Kidney capillary endothelial cell (primary cell): ENCODE measurements at regions not wholly inside any gene's neighbourhood (a gene's known extent, or its start where the extent isn't known, plus 50 kb on each side); places are given as distances from the start of the nearest gene placed in this dataset.
"Not testable (repeated sequence)": the region's sequence is repeated elsewhere in the genome, so short reads cannot be mapped to it uniquely, and the experiment has no call there.

Experiments used
- DNase-seq: peaks from one replicate; pipeline ENCODE4 v3.0.0-alpha.2; 2018; ENCODE audit warnings: low spot score

DNA sequence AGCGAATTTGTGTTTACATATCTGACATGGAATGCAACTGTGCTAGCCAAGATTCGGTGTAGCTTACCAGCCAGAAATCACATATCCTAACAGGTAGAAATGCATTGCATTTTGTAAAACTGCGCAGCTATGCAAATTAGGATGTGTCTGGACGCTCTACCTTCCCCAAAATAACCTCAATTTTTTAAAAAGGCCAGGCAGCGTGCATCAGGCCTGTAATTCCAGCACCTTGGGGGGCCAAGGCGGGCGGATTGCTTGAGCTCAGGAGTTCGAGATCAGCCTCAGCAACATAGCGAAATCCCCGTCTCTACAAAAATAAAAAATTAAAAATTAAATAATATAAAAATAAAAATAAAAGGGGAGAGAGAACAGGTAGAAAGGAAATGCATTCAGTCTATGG, 305.0 kb downstream of the TYW1 start:
- DNase-seq: no peak

DNA sequence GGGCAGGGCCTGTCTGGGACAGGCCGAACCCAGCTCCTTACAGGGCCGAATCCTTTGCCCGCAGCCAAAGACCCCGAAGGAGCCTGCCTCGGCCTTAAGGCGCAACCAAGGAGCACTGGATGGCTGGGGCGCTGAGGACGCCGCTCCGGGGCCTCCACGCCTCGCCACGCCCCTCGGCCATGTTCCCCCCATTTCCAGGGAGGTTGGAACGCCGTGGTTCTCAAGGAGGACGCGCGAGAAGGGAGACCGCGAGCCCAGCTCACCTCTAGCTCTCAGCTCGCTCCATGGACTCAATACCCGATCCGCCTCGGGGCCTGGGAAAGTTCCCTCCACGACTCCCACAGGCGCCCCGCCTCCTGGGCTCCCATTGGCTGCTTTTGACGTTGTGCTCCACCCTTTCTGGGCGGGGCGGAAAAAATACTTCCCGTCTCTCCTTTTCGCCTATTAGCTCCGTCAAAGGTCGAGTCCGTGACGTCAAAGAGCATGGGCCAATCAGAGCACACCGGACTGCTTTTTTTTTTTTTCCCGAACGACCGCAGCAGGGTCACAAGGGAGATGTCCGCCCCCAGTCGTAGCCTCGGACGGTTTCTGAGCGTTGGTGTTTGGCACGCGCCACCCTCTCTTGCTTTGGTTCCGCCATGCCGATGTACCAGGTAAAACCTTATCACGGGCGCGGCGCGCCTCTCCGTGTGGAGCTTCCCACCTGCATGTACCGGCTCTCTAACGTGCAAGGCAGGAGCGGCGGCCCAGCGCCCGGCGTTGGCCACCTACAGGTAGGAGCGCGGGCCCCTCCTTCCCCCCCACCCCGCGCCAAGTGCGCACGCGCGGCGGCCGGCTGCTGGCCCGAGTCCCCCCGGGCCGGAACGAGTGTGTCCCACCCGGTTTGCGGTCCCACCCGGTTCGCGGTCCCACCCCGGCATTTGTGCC, 305.7 kb downstream of the TYW1 start:
- peak; percentile 95 for DNase-seq

DNA sequence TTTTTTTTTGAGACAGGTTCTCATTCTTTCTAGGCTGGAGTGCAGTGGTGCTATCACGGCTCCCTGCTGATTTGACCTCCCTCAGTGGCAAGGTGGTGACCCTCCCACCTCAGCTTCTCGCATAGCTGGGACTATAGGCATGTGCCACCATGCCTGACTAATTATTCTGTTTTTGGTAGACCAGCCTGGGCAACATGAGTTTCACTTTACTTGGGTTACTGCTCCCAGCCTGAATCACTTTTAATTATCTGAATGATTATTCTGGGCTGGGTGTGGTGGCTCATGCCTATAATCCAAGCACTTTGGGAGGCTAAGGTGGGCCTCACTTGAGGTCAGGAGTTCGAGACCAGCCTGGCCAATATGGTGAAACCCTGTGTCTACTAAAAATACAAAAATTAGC, 308.2 kb downstream of the TYW1 start:
- DNase-seq: not testable (repeated sequence)

DNA sequence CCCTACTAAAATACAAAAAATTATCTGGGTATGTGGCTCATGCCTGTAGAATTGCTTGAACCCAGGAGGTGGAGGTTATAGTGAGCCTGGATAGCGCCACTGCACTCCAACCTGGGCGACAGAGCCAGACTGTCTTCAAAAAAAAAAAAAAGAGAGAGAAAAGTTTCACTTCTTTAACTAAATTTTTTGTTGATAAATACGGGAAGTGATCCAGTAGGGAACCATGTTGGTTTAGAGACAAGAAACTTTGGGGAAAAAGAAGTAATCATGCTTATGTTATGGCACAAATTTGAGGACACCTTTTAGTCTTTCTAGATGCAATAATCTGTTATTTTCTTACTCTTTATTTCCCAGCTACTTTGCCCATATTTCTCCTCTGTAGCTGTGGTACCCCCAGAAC, 309.7 kb downstream of the TYW1 start:
- DNase-seq: no peak

DNA sequence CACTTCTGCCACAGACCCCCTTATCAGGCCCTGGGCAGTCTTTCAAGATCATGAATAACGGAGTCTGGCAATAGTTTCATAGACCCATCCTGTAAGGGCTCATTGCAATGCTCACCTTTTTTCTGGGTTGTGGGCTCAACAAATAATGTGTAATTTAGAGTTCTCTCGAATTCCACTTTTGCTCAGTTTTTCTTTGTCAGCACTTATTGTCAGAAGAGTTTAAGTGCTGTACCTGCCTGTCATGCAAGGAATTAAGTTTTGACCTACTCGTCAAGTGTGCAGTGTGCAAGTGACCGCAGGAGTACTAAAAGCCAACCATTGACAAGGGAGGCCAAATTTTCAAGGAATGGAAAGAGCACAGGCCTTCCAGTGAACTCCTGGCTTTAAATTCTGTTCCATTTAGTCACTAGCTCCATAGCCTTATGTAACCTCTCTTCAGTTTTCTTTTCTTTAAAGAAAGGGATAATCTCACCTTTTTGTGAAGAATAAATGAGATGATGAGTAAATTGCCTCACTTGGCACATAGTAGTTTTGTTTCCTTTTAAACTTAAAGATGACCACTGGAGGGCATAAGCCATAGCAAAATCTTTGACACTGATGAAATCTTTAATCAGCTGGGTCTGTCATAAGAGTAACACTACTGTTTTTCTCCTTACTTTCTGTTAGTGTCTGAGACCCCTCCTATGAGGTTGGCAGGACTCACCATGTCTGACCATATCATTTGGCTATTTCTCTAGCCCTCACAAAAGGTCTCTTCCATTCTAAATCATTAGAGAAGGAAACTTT, 313.3 kb downstream of the TYW1 start:
- DNase-seq: no peak

DNA sequence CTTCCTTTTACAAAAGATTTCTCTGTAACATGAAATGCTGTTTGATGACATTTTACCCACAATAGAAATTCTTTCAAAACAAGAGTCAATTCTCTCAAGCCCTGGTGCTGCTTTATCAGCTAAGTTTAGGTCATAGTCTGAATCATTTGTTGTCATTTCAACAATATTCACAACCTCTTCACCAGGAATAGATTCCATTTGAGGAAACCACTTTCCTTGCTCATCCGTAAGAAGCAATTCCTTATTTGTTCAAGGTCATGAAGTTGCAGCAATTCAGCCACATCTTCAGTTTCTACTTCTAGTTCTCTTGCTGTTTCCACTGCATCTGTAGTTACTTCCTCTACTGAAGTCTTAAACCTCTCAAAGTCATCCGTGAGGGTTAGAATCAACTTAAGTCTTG, 315.3 kb downstream of the TYW1 start:
- no peak for DNase-seq

DNA sequence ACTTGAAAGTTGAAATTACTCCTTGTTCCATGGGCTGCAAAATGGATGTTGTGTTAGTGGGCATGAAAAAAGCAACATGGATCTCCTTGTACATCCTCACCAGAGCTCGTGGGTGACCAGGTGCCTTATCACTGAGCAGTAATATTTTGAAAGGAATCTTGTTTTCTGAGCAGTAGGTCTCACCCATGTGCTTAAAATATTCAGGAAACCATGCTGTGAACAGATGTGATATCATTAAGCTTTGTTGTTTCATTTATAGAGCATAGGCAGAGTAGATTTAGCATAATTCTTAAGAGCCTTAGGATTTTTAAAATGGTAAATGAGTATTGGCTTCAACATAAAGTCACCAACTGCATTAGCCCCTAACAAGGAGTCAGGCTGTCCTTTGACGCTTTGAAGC, 316.6 kb downstream of the TYW1 start:
- no peak for DNase-seq

DNA sequence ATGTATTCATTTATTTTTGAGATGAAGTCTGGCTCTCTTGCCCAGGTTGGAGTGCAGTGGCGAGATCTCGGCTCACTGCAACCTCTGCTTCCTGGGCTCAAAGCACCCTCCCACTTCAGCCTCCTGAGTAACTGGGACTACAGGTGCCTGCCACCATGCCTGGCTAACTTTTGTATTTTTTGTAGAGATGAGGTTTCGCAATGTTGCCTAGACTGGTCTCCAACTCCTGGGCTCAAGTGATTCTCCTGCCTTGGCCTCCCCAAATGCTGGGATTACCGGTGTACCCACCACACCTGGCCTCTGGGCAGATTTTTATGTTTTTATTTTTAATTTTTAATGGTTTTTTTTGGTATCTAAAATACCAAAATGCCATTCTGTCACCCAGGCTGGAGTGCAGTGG, 320.3 kb downstream of the TYW1 start:
- DNase-seq: not testable (repeated sequence)

DNA sequence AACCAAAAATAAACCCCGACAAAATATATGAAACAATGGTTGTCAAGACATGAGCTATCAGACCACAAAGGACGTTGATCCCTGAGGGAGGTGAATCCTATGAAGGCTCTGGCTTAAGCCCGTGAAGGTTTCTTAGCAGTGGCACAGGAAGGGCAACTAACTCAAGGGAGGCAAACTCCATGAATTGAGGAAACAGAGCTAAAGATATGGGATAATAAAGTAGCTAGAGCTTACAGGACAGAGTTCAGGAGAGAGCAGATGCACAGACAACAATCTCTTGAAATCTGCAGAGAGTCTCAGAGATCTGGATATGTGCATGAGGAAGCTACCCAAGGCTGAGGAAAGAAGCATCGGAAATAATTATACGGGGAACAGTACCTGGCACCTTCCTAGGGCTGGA, 331.6 kb downstream of the TYW1 start:
- DNase-seq: not testable (repeated sequence)

DNA sequence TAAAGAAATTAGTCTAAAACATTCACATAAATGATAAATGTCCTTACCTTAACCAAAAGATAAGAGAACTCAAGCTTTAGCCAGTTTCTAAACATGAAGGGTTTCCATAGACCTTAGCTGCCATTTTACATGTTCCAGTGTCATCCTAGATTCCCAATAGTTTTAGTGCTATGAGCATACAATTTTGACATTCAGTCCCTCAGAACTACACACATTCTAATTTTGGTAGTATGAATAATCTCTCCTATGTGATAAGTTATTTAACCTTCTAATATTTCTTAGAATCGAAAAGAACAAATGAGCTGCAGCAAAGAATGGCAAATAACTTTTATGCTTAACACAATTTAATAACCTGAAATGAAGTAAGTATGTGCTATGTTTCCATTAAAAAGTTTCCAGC, 338.5 kb downstream of the TYW1 start:
- not testable (repeated sequence) for DNase-seq

DNA sequence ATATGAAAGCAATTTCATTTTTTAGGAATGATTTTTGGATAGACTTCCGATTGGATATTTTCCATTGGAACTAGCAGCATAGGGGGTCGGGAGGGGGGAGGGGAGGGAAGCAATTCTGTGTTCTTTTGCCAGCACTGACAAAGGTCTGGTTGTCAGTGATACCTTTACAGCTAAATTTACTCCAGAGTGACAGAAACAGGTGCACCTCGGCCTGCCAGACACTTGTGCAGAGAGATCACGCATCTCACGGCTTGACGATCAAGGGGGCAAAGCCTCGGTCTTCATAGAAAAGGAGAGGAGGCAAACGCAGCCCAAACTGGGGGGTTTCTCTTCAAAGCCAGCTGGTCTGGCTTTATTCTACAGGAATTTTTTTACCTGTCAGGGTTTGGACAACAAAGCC, 339.0 kb downstream of the TYW1 start:
- not testable (repeated sequence) for DNase-seq

DNA sequence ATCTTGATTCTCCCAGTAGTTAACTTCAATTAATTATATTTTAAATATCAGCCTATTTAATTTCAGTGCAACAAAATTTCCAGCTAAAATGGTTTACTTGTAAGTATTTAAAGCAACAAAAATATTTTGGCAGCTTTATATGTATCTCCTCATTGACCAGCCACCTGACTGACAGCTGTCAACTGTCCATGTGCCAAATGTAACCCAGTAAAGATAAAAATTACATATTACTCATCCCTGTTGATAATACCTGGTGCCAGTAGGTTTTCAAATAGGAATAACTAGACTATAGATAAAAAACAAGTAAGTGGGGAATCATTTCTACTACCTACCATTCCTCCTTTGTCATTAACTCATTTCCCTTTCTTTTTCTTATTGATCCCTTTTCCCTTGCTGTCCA, 341.9 kb downstream of the TYW1 start:
- DNase-seq: not testable (repeated sequence)

DNA sequence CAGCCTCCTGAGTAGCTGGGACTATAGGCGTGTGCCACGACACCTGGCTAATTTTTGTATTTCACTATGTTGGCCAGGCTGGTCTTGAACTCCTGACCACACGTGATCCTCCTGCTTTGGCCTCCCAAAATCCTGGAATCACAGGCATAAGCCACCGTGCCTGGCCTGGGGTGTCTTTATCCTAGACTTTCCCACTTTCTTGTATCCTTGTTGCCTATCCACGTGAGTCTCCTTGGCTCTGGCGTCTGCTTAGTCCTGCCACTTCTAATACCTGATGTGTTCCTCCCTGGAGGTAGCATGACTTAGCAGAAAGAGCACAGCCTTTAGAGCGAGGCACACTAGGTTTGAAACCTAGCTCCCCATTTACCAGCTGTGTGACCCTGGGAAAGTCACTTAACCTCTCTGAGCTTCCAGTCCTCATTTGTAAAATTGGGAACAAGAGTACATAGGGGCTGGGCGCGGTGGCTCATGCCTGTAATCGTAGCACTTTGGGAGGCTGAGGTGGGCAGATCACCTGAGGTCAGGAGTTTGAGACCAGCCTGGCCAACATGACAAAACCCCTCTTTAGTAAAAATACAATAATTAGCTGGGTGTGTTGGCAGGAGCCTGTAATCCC, 344.6 kb downstream of the TYW1 start:
- DNase-seq: no peak

DNA sequence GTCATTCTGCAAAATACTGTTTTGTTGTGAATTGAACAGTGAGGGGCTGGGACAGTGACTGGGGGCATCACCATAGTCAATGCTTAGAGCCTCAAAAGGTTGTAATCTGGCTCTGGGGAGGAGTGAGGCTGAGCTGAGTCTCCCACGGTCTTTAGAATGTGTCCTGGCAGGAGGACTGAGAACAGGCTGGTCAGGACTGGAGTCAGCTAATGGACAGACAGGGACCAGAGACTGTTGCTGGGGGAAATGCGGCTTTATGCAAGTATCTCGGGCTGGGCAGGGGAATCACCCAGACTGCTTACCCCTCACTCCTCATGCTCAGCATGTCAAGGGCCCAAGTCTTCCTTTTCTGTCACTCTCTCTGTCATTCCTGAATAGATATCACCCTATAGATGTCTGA, 346.5 kb downstream of the TYW1 start:
- DNase-seq: no peak

DNA sequence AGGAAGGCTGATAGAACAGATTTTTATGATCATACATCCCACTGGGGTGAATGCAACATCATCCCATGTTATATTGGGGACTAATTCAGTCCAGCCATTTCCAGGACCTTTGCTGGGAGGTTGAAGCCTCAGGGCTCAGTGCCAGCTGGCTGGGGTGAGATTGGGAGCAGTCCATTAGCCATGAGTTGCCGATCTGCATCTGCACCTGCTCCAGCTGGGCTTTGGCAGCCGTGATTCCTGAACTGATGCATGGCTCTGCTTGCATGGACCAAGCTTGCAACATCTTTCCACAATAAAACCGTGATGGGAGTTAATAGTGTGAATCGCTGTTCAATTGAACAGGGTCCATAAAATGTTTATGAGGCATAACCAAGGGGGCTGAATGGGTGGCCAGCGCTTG, 346.9 kb downstream of the TYW1 start:
- no peak for DNase-seq

DNA sequence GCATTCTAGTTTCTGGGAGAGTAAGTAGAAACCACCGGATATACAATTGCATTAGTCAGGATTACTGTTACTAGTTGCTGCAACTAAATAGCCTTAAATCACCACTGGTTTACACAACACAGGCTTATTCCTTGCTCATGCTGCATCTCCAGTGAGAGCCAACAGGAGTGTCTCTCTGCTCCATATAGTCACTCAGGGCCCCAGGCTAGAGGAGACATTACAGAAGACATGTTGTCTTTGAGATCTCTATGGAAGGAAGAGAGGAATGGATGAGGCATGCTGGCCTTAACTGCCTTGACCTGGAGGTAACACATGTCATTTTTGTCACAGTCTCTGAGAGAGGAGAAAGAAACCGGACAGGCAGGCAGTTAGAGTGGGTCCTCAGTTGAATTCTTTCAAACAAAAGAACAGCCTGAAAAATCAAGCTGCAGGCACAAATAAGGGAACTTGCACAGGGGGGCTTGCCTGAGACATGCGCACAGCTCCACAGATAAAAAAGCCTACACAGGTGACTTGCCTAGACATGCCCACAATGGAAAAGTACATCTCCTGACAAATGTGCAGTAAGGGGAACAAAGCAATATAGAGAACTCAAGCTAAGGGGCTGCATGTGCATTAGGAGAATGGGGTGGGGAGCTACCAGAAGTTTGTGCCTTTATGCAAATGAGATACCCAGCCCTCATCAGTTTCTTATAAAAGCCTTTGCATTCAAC, 348.0 kb downstream of the TYW1 start:
- DNase-seq: no peak

DNA sequence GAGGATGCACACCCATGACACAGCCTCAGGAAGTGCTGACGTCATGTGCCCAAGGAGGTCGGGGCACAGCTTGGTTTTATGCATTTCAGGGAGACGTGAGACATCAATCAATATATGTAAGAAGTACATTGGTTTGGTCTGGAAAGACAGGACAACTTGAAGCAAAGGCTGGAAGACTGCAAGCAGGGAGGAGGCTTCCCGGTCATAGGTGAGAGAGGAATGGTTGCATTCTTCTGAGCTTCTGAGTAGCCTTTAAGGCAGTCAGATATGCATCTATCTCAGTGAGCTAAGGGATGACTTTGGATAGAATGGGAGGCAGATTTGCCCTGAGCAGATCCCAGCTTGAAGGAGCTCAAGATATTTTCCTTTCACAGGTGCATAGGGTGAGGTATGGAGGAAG, 349.5 kb downstream of the TYW1 start:
- no peak for DNase-seq

DNA sequence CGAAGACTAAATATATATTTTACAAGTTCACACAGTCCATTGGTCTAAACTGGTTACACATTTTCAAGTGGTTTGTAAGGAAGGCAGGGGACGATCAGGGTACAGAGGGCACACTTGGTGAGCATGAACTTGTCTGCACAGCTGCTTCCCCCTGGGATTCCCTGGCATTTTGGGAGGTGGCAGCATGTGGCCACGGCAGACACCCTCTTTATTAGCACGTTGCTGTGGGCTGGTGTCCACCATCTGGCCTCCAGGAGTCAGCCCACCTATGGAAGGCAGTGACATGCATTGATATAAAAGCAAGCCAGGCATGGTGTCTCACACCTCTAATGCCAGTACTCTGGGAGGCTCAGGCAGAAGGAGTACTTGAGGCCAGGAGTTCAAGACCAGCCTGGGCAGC, 350.2 kb downstream of the TYW1 start:
- DNase-seq: no peak

DNA sequence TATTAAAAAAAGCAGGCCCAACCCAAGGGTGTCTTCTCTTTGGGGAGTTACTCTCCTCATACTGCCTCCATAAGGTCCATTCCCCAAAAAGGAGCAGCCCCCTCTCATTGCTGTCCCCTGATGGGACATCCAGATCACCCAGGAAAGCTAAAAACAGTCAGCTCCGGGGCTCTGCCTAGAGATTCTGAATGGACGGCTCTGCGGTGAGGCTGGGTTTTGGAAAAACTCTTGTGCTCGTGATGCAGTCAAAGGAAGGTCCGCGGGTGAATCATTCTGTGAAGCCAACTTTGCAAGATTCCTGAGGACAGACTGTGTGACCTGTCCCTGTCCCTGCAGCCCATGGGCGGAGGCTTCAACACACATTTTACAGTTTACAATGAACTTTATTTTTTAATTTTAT, 351.5 kb downstream of the TYW1 start:
- no peak for DNase-seq

DNA sequence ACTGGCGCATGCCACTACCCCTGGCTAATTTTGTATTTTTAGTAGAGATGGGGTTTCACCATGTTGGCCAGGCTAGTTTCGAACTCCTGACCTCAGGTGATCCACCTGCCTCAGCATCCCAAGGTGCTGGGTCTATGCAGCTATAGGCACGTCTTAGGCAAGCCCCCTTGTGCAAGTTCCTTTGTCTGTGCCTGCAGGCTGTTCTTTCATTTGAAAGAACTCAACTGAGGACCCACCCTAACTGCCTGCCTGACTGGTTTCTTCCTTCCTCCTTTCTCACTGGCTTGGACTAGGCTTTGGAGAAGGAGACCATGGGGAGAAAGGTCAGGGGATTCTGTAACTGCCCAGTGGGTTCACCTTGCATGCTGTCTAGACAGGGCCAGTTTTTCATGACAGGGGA, 361.0 kb downstream of the TYW1 start:
- DNase-seq: not testable (repeated sequence)

DNA sequence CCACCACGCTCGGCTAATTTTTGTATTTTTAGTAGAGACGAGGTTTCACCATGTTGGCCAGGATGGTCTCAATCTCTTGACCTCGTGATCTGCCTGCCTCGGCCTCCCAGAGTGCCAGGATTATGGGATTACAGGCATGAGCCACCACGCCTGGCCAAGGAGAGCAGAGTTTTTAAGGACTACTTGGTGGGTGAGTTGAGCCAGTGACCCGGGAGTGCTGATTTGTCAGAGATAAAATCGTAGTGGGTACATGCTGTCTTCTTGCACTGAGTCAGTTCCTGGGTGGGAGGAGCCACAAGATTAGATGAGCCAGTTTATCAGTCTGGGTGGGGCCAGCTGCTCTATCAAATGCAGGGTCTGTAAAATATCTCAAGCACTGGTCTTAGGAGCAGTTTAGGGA, 361.7 kb downstream of the TYW1 start:
- DNase-seq: not testable (repeated sequence)

DNA sequence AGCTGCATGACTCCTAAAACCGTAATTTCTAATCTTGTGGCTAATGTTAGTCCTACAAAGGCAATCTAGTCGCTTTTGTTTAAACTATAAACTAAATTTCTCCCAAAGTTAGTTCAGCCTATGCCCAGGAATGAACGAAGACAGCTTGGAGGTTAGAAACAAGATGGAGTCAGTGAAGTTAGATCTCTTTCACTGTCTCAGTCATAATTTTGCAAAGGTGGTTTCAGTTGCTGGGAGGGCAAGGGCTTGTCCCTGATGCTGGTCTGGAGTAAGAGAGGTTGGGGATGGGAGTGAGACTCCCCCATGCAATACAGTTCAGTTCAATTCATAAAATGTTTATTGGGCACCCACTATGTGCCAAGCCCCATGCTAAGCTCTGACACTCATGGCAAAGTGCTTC, 362.1 kb downstream of the TYW1 start:
- not testable (repeated sequence) for DNase-seq
